ENCODE measurements at regions not wholly inside any gene's neighbourhood (a gene's known extent, or its start where the extent isn't known, plus 50 kb on each side); places are given as distances from the start of the nearest gene placed in this dataset.

- TF ChIP-seq CTCF (conservative IDR thresholded peaks at IDR 0.05) (no peak), ZFX (IDR thresholded peaks at IDR 0.05) (no peak)
These were observed 263.2 kb downstream of the ISL1 start for GRCh38 chr5:51646482-51646881.

Measured in C4-2B (cell line).